Dermis blood vessel endothelial cell (primary cell): ENCODE measurements at regions not wholly inside any gene's neighbourhood (a gene's known extent, or its start where the extent isn't known, plus 50 kb on each side); places are given as distances from the start of the nearest gene placed in this dataset.

Experiments used
- DNase-seq: peaks from one replicate; pipeline ENCODE4 v3.0.0; 2010

DNA sequence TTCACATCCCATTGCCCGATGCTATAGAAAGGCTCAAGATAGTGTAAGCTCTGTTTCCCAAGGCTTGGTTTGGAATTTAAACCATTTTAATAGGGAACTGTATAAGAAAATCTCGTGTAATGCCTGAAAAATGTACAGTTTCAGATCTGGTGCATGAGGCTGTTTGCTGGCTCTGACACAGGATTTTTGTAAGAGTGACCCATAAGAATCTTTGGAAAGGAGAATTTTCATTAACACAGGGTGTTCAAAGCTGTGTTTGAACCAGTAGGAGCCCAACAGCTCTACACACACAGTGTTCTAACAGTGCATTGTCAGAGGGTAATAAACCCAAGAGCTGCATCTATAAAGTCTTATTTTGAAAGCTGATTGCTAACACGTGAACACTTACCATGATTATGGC, 293.5 kb downstream of the PRL start:
- DNase-seq, result no peak

DNA sequence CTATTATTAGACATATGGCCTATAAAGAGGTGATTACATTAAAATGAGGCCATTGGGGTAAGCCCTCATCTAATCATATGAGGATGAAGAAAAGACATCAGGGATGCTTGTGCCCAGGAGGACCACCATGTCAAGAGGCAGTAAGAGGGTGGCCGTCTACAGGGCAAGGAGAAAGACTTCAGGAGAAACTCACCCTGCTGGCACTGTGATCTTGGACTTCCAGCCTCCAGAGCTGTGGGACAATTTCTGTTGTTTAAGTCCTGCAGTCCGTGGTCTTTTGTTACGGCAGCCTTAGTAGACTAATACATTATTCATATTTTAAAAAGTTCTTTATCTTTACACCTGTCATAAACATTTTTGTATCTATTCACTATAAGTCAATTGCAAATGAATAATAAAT, 290.0 kb downstream of the PRL start:
- DNase-seq, result no peak

GRCh38 chr6:22007469-22007868, 289.4 kb downstream of the PRL start:
- no peak for DNase-seq

GRCh38 chr6:22008248-22008836, 288.5 kb downstream of the PRL start:
- peak; percentile 16 for DNase-seq

GRCh38 chr6:22010102-22010501, 286.7 kb downstream of the PRL start:
- no peak for DNase-seq

GRCh38 chr6:22015216-22015615, 281.6 kb downstream of the PRL start:
- DNase-seq, result no peak

- DNase-seq, result no peak
Observed at GRCh38 chr6:22015944-22016343, 280.9 kb downstream of the PRL start.

GRCh38 chr6:22017272-22017671, 279.6 kb downstream of the PRL start:
- no peak for DNase-seq

GRCh38 chr6:22017766-22018165, 279.1 kb downstream of the PRL start:
- DNase-seq, result no peak

DNA sequence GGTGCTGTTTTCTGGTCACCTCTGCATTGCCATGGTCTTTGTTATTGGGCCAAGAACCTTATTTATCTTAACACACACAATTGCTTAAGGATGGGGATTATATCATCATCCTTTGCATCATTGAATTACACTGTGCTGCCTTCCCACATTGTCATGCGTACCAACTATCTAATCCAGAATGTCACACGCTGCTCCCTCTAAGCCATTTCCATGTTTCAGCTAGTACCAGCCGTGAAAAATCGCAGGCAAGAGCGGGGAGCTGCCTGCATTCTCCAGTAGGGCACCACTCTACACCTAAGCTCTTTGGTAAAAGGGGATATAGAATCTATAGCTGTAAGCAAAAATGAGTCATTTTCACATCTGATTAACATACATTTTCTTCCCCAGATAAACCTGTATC, 277.0 kb downstream of the PRL start:
- no peak for DNase-seq

GRCh38 chr6:22020299-22021003, 276.4 kb downstream of the PRL start:
- no peak for DNase-seq

DNA sequence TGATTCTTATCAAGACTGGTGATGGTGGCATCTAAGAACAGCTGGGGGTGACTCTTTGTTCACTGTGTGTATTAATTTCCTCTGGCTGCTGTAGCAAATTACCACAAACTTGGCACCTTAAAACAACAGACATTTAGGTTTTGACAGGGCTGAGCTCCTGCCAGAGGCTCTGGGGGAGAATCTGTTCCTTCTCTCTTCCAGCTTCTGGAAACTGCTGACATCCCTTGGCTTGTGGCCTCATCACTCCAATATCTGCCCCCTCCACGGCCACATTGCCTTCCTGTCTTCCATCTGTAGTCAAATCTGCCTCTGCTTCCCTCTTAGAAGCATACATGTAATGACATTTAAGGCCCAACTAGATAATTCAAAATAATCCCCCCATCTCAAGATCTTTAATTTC, 274.9 kb downstream of the PRL start:
- no peak for DNase-seq

DNA sequence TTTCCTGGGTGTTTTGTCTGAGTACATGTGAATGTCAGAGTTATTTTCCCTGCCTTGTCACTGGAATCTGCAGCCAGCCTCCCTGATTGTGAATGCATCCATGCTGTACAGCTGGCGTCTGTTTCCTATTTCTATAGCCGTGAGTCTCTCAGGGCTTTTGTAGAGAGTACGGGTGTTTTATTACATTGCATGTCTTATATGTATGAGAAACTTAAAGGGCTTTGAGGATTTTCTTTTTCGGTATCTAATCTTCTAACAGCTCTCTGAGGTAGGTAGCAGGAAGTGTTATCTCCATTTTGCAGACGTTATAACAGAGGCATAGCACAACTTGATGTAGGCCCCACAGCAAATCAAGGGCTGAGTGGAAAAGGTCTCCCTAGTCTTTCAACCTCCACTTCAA, 272.9 kb downstream of the PRL start:
- no peak for DNase-seq

DNA sequence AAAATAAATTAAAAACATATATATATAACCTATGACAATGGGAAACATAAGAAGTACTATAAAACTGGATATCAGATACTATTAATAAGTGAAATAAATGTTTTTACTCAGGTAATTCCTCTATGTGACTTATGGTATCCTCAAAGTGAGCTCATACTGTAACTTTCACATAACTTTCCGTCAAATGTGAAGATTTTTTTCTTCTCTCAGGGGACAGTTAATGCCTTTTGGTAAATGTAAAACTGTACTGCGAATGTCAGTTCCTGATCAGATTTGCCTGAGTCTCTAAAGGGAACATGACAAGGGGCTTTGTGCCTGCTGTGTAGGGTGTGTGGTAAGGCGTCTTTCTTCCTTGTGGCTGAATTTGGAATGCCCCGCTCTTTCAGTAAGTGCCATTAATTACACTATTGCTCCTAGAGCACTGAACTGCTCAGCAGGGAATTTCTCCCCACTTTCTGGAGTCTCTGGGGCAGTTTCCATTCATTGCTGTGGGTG, 271.8 kb downstream of the PRL start:
- DNase-seq, result no peak

DNA sequence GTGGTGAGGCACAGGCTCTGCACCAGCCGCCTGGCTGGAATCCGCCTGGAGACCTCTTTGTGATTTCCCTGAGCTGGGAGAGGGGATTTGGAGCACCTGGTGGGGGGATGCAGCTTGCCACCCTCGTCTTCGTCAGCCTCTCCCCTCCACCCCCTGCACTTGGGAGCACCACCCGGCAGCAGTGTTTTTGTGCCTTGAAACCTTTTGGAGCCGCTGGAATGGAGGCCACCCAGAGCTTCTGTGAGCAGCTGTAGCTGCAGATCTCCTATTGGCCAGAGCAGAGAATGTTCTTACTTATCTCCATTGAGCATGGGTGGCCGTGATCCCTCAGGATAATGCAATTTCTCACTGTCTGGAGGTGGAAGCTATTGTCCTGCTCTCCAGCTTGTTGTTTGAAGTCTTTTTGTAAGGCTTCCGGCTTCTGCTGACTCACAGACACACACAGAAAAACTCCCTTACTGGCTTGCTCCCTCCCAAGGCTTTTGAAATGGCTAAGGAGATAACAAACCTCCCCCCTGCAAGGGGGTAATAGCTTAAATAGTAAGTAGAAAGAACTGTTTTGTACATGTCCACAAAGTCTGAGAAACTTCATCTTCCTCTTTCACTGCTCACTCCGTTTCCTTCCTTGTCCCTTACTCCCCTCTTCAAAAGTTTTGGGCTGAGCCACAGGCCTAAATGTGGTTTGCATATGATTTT, 271.2 kb downstream of the PRL start:
- DNase-seq, result peak; percentile 93

DNA sequence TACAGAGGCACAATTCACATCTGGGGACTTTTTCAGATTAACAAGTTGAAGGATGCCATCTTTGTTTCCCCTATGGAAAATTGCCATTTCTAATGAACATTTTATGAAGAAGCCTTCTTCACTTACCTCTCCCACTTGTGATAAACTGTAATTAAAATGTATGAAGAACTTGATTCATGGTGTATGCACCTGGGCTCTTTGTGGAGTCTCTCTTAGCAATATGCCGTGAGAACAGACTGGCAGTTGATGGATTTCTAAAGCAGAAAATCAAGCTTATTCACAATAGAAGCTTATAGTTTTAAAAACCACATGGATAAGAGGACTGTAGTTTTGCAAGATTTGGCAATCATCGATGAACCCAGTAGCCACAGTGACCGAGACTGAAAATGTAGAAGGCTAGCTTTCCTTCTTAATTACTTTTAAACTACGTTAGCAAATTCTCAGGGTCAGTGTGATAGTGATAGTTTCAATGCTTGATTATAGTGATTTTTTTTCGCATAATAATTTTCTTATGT, 270.6 kb downstream of the PRL start:
- no peak for DNase-seq

GRCh38 chr6:22027040-22027725, 269.7 kb downstream of the PRL start:
- DNase-seq, result no peak

DNA sequence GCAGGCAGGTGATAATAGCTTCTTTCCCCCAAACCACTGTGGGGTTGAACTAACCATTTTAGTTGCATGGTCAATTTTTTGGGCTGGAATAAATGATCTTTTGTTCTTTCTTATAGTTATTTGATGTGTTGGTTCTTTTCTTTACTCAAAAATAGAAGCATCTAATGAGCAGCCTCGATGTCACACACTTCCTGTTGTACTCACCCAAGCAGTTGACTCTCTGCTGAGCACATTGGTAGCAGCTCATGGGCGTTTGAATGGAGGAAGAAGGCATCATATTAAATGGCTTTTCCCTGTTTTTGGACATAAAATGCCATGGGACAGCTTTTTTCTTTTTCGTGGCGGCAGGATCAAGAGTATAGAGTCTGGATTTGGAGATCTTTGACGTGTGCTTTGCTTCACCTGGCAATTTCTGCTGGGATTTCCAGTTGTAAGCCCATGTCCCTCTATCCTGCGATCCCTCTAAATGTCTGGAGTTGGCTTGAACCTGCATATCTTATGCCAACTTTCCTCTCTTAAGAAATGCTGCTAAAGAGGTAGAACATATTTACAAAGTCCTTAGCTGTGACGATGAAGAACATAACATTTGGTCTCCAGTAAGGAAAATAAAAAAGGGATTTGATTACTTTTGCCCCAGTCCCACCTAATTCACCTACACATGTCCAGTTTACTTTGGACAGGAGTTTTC, 268.3 kb downstream of the PRL start:
- no peak for DNase-seq

GRCh38 chr6:22029171-22029570, 267.7 kb downstream of the PRL start:
- no peak for DNase-seq

GRCh38 chr6:22030730-22031619, 265.9 kb downstream of the PRL start:
- DNase-seq, result no peak

DNA sequence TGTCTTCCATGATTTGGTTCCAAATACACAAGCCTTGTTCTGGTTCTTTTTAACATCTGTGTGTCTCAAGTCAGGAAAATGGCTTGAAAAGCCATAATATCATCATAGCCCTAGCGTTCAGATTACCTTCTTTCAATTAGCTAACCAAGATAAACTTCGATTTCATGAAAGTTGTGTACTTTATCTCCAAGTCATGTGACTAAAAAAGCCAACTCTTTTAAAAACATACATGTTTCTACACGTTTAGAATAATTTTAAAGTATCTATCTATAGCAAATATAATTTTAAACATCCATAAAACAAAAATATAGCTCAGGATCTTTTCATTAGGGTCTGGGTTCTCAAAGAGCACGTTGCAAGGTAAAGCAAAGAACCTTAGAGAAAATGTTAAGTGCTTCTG, 261.1 kb downstream of the PRL start:
- no peak for DNase-seq

GRCh38 chr6:22036275-22036674, 260.6 kb downstream of the PRL start:
- peak; percentile 92 for DNase-seq
